ENCODE measurements at regions not wholly inside any gene's neighbourhood (a gene's known extent, or its start where the extent isn't known, plus 50 kb on each side); places are given as distances from the start of the nearest gene placed in this dataset.

GRCh38 chr10:76763376-76763775, 874.2 kb downstream of the KCNMA1 start:
- intact Hi-C loops (cut with DNase I; ENCODE audit: low total_unique reads): no loop called here
- 41 to 59% (median 55%) methylated on average over 1 of the region's 1 CpG for WGBS, 5 donors
- TF ChIP-seq CTCF (IDR thresholded peaks at IDR 0.05) (no peak), EP300 (IDR thresholded peaks at IDR 0.05) (no peak), POLR2AphosphoS5 (IDR thresholded peaks at IDR 0.05) (no peak), POLR2A (IDR thresholded peaks at IDR 0.05) (no peak)

GRCh38 chr10:76759681-76760080, 877.9 kb downstream of the KCNMA1 start:
- H3K27ac ChIP-seq: no peak overlapping the region
- no peaks in the 10 kb centered on the region for H3K27me3 ChIP-seq
- intact Hi-C loops (cut with DNase I; ENCODE audit: low total_unique reads): no loop called here
- no peaks in the 10 kb centered on the region for H3K9me3 ChIP-seq
- no peak for DNase-seq
- H3K4me1 ChIP-seq: peaks cover 0 to 8% (median 2%) of the 10 kb centered on the region in 4 donors
- TF ChIP-seq POLR2AphosphoS5 (IDR thresholded peaks at IDR 0.05) (no peak), EP300 (IDR thresholded peaks at IDR 0.05) (no peak), POLR2A (IDR thresholded peaks at IDR 0.05) (no peak), CTCF (IDR thresholded peaks at IDR 0.05) (no peak)
- WGBS, 5 donors: 47 to 68% (median 54%) methylated on average over 3 of the region's 3 CpGs
- H3K36me3 ChIP-seq: no peaks in the 10 kb centered on the region
- H3K4me3 ChIP-seq: no peak overlapping the region

More at GRCh38 chr10:76763376-76763775, 874.2 kb downstream of the KCNMA1 start:
- Histone ChIP-seq H3K27me3 (no peaks in the 10 kb centered on the region), H3K4me1 (peaks cover 0 to 8% (median 2%) of the 10 kb centered on the region in 4 donors), H3K27ac (no peak overlapping the region), H3K9me3 (no peaks in the 10 kb centered on the region), H3K4me3 (no peak overlapping the region), H3K36me3 (no peaks in the 10 kb centered on the region)
- DNase-seq: no peak

- no peak for DNase-seq
- H3K9me3 ChIP-seq: no peaks in the 10 kb centered on the region
- intact Hi-C loops (cut with DNase I; ENCODE audit: low total_unique reads): no loop called here
- no peaks in the 10 kb centered on the region for H3K4me1 ChIP-seq
- H3K27ac ChIP-seq: no peak overlapping the region
- no peak for TF ChIP-seq CTCF (IDR thresholded peaks at IDR 0.05)
- TF ChIP-seq POLR2AphosphoS5 (IDR thresholded peaks at IDR 0.05): no peak
- no peak for TF ChIP-seq POLR2A (IDR thresholded peaks at IDR 0.05)
- no peaks in the 10 kb centered on the region for H3K36me3 ChIP-seq
- H3K4me3 ChIP-seq: no peak overlapping the region
- WGBS, 5 donors: 57 to 82% (median 70%) methylated on average over 3 of the region's 3 CpGs
- H3K27me3 ChIP-seq: no peaks in the 10 kb centered on the region
Observed at GRCh38 chr10:76743169-76743568, 894.4 kb downstream of the KCNMA1 start.

- TF ChIP-seq POLR2A (IDR thresholded peaks at IDR 0.05): no peak
- H3K4me3 ChIP-seq: no peak overlapping the region
- no peaks in the 10 kb centered on the region for H3K36me3 ChIP-seq
- no peaks in the 10 kb centered on the region for H3K4me1 ChIP-seq
- no peaks in the 10 kb centered on the region for H3K27me3 ChIP-seq
- no peak overlapping the region for H3K27ac ChIP-seq
- H3K9me3 ChIP-seq: no peaks in the 10 kb centered on the region
- intact Hi-C loops (cut with DNase I; ENCODE audit: low total_unique reads): no loop called here
- DNase-seq: no peak
Observed at GRCh38 chr10:76740514-76740913, 897.1 kb downstream of the KCNMA1 start.

- Histone ChIP-seq H3K27me3 (no peaks in the 10 kb centered on the region), H3K27ac (no peak overlapping the region), H3K36me3 (no peaks in the 10 kb centered on the region), H3K9me3 (no peaks in the 10 kb centered on the region), H3K4me3 (no peak overlapping the region), H3K4me1 (no peaks in the 10 kb centered on the region)
- WGBS, 5 donors: 59 to 79% (median 69%) methylated on average over 3 of the region's 3 CpGs
- no peak for DNase-seq
- intact Hi-C loops (cut with DNase I; ENCODE audit: low total_unique reads): no loop called here
- TF ChIP-seq CTCF (IDR thresholded peaks at IDR 0.05): no peak
- TF ChIP-seq EP300 (IDR thresholded peaks at IDR 0.05): no peak
- TF ChIP-seq POLR2AphosphoS5 (IDR thresholded peaks at IDR 0.05): no peak
- TF ChIP-seq POLR2A (IDR thresholded peaks at IDR 0.05): no peak
Observed at GRCh38 chr10:76738991-76739390, 898.6 kb downstream of the KCNMA1 start.
